SU-DHL-6 (cell line): ENCODE measurements at regions not wholly inside any gene's neighbourhood (a gene's known extent, or its start where the extent isn't known, plus 50 kb on each side); places are given as distances from the start of the nearest gene placed in this dataset.

Experiments
- H2AFZ ChIP-seq: fragments of 200-600 bp; sonication (generic); 2 replicates; pipeline ENCODE4 v1.6.1; 2014; ENCODE audit warnings: low read depth, mild to moderate bottlenecking, moderate library complexity, mixed read lengths, antibody characterized with exemption, low read length; ENCODE audit not compliant: severe bottlenecking
- H3F3A ChIP-seq: fragments of 200-600 bp; shearing (Covaris generic); 2 replicates; pipeline ENCODE4 v1.6.0; 2016; ENCODE audit warnings: antibody characterized with exemption, mild to moderate bottlenecking; ENCODE audit not compliant: insufficient read depth
- H3K27ac ChIP-seq: fragments of 200-600 bp; sonication (generic); 2 replicates; pipeline ENCODE4 v1.5.1; 2016; ENCODE audit warnings: low read depth, mild to moderate bottlenecking, low read length, moderate library complexity, mixed read lengths
- H3K27me3 ChIP-seq: fragments of 200-600 bp; sonication (generic), shearing (Covaris generic); 2 replicates; pipeline ENCODE4 v1.6.0; 2014; ENCODE audit warnings: mild to moderate bottlenecking, low read length
- H3K36me3 ChIP-seq: fragments of 200-600 bp; sonication (generic); 2 replicates; pipeline ENCODE4 v1.6.1; 2014; ENCODE audit warnings: mild to moderate bottlenecking, low read length, mixed read lengths
- H3K4me2 ChIP-seq: fragments of 300-600, 200-600 bp; shearing (Covaris generic), sonication (generic); 2 replicates; pipeline ENCODE4 v1.6.0; 2014; ENCODE audit warnings: low read length, low read depth, mild to moderate bottlenecking; ENCODE audit not compliant: poor library complexity, severe bottlenecking
- H3K4me3 ChIP-seq: fragments of 200-600 bp; sonication (generic); 2 replicates; pipeline ENCODE4 v1.5.1; 2014; ENCODE audit warnings: antibody characterized with exemption, low read length, mild to moderate bottlenecking, mixed read lengths; ENCODE audit not compliant: insufficient read depth, poor library complexity, severe bottlenecking
- H3K79me2 ChIP-seq: fragments of 200-600 bp; sonication (generic); 2 replicates; pipeline ENCODE4 v1.6.1; 2014; ENCODE audit warnings: mild to moderate bottlenecking, low read length, moderate library complexity; ENCODE audit not compliant: insufficient read depth
- H3K9ac ChIP-seq: fragments of 200-600 bp; sonication (generic); 2 replicates; pipeline ENCODE4 v1.7.0; 2014; ENCODE audit warnings: mild to moderate bottlenecking, low read length
- H3K9me2 ChIP-seq: fragments of 200-600 bp; sonication (generic); replicated peaks from 2 replicates; pipeline ENCODE4 v1.6.1; 2014; ENCODE audit warnings: low read length; ENCODE audit not compliant: insufficient read depth
- H3K9me3 ChIP-seq: fragments of 200-600 bp; sonication (generic); 2 replicates; pipeline ENCODE4 v1.6.1; 2014; ENCODE audit warnings: low read length, mixed read lengths; ENCODE audit not compliant: insufficient read depth
- H4K20me1 ChIP-seq: fragments of 200-600 bp; sonication (generic); 2 replicates; pipeline ENCODE4 v1.6.1; 2014; ENCODE audit warnings: low read depth, mild to moderate bottlenecking, antibody characterized with exemption, low read length, moderate library complexity, mixed read lengths
- CTCF ChIP-seq: fragments of 200-600 bp; sonication (generic); IDR thresholded peaks from one replicate; pipeline ENCODE4 v1.5.1; 2017; ENCODE audit warnings: antibody characterized with exemption, mild to moderate bottlenecking, low read length, moderate library complexity; ENCODE audit not compliant: insufficient read depth, poor library complexity, severe bottlenecking
- EZH2phosphoT487 ChIP-seq: fragments of 200-600 bp; sonication (generic), shearing (Covaris generic); conservative IDR thresholded peaks from 2 replicates; pipeline ENCODE4 v1.6.1; 2018; ENCODE audit warnings: mild to moderate bottlenecking, antibody characterized with exemption, low read length, moderate library complexity, mixed read lengths

GRCh38 chr20:17856024-17856564 is 112.5 kb downstream of the SNX5 start:
- Histone ChIP-seq H3F3A (no peaks in the 10 kb centered on the region), H3K4me3 (no peak overlapping the region), H4K20me1 (no peaks in the 10 kb centered on the region), H3K79me2 (no peaks in the 10 kb centered on the region), H2AFZ (no peak overlapping the region), H3K27ac (no peak overlapping the region), H3K36me3 (no peaks in the 10 kb centered on the region), H3K9me2 (no peaks in the 10 kb centered on the region), H3K4me2 (no peak overlapping the region), H3K9ac (no peak overlapping the region), H3K9me3 (no peaks in the 10 kb centered on the region), H3K27me3 (no peaks in the 10 kb centered on the region; the same call in 1 of the 2 replicates)
- TF ChIP-seq EZH2phosphoT487 (no peak), CTCF (no peak)

GRCh38 chr20:17854307-17854903 is 114.2 kb downstream of the SNX5 start:
- Histone ChIP-seq H3K4me3 (no peak overlapping the region), H3K9ac (no peak overlapping the region), H4K20me1 (no peaks in the 10 kb centered on the region), H3F3A (no peaks in the 10 kb centered on the region), H3K27ac (no peak overlapping the region), H2AFZ (no peak overlapping the region), H3K9me2 (no peaks in the 10 kb centered on the region), H3K36me3 (no peaks in the 10 kb centered on the region), H3K4me2 (no peak overlapping the region), H3K27me3 (no peaks in the 10 kb centered on the region), H3K9me3 (no peaks in the 10 kb centered on the region), H3K79me2 (no peaks in the 10 kb centered on the region)
- no peak for TF ChIP-seq EZH2phosphoT487
- TF ChIP-seq CTCF: no peak

GRCh38 chr20:17852323-17852722 is 116.3 kb downstream of the SNX5 start:
- H4K20me1 ChIP-seq: no peaks in the 10 kb centered on the region
- no peak for TF ChIP-seq CTCF
- no peak for TF ChIP-seq EZH2phosphoT487
- H3K4me2 ChIP-seq: no peak overlapping the region
- H3K9me2 ChIP-seq: no peaks in the 10 kb centered on the region
- no peaks in the 10 kb centered on the region for H3K9me3 ChIP-seq
- no peak overlapping the region for H3K4me3 ChIP-seq
- no peak overlapping the region for H3K27ac ChIP-seq
- no peaks in the 10 kb centered on the region for H3K36me3 ChIP-seq
- H3K27me3 ChIP-seq: no peaks in the 10 kb centered on the region
- H3K79me2 ChIP-seq: no peaks in the 10 kb centered on the region
- no peak overlapping the region for H3K9ac ChIP-seq
- no peaks in the 10 kb centered on the region for H3F3A ChIP-seq
- no peak overlapping the region for H2AFZ ChIP-seq
